ENCODE measurements at regions not wholly inside any gene's neighbourhood (a gene's known extent, or its start where the extent isn't known, plus 50 kb on each side); places are given as distances from the start of the nearest gene placed in this dataset.

GRCh38 chr13:99895444-99896368 lies 75.9 kb downstream of the ZIC5 start (continued):
- TF ChIP-seq EP300 (IDR thresholded peaks at IDR 0.05; ENCODE audit: borderline replicate concordance in 1 of 2, low read depth in 2 of 2, low read length in 2 of 2) (no peak), CTCF (IDR thresholded peaks at IDR 0.05; ENCODE audit: control extremely low read depth in 1 of 3, insufficient read depth in 1 of 3, low read depth in 1 of 3, low read length in 3 of 3) (no peak), POU5F1 (IDR thresholded peaks at IDR 0.05; ENCODE audit: low read depth, low read length) (no peak), RFX5 (IDR thresholded peaks at IDR 0.05; ENCODE audit: borderline replicate concordance, low read depth, low read length) (no peak), EZH2 (IDR thresholded peaks at IDR 0.05; ENCODE audit: low read depth, low read length, severe bottlenecking) (peak; percentile 64), EGR1 (IDR thresholded peaks at IDR 0.05; ENCODE audit: borderline replicate concordance, low read depth, low read length) (no peak), SP1 (IDR thresholded peaks at IDR 0.05; ENCODE audit: low read depth, low read length) (no peak), BACH1 (IDR thresholded peaks at IDR 0.05; ENCODE audit: low read length) (0 out of 2 replicates have a peak, but pooled peaks have one; percentile 3), TAF7 (optimal IDR thresholded peaks at IDR 0.05; ENCODE audit: borderline replicate concordance, low read depth, low read length) (peak; percentile 18), TEAD4 (IDR thresholded peaks at IDR 0.05; ENCODE audit: low read depth, low read length) (no peak), E2F6 (IDR thresholded peaks at IDR 0.05) (0 out of 2 replicates have a peak, but pooled peaks have one; percentile 11), USF2 (IDR thresholded peaks at IDR 0.05; ENCODE audit: low read length) (no peak)

Data from H1 (cell line).